Kidney (tissue), 13 donors: ENCODE measurements at regions not wholly inside any gene's neighbourhood (a gene's known extent, or its start where the extent isn't known, plus 50 kb on each side); places are given as distances from the start of the nearest gene placed in this dataset.

Source experiments
- DNase-seq, 5 donors: peaks; one replicate each; pipeline ENCODE4 v3.0.0-alpha.2; 2013 to 2020
- FAIRE-seq: peaks from 2 replicates; lab custom pipeline; 2012; peaks lifted over from hg19 to GRCh38; lab: Jason Lieb, UNC
- H3K27ac ChIP-seq, 2 donors: one replicate each; pipeline ENCODE4 v1.7.0; 2013; ENCODE audit warnings: low read depth in 2 of 2, low read length in 2 of 2, inconsistent platforms in 1 of 2
- H3K27me3 ChIP-seq: one replicate; pipeline ENCODE4 v1.7.1; 2013; ENCODE audit warnings: low read length, inconsistent platforms; ENCODE audit not compliant: control insufficient read depth, insufficient read depth
- H3K36me3 ChIP-seq, 3 donors: one replicate each; pipeline versions ENCODE4 v1.7.0 to v1.7.1; 2013; ENCODE audit warnings: low read length in 3 of 3, control low read depth in 1 of 3, inconsistent platforms in 1 of 3; ENCODE audit not compliant: insufficient read depth in 3 of 3, control insufficient read depth in 2 of 3
- H3K4me1 ChIP-seq, 3 donors: one replicate each; pipeline versions ENCODE4 v1.7.0 to v1.7.1; 2013; ENCODE audit warnings: low read length in 3 of 3, inconsistent platforms in 1 of 3, low read depth in 1 of 3; ENCODE audit not compliant: control insufficient read depth in 2 of 3, insufficient read depth in 2 of 3
- H3K4me3 ChIP-seq, 3 donors: one replicate each; pipeline versions ENCODE4 v1.7.0 to v1.8.1; 2013; ENCODE audit warnings: low read length in 3 of 3, control low read depth in 1 of 3, inconsistent platforms in 1 of 3
- H3K9ac ChIP-seq, 3 donors: one replicate each; pipeline versions ENCODE4 v1.7.0 to v1.7.1; 2013; ENCODE audit warnings: low read length in 3 of 3, control low read depth in 1 of 3, inconsistent platforms in 1 of 3
- H3K9me3 ChIP-seq, 3 donors: one replicate each; pipeline versions ENCODE4 v1.7.0 to v1.7.1; 2013; ENCODE audit warnings: low read length in 3 of 3, control low read depth in 1 of 3, inconsistent platforms in 1 of 3; ENCODE audit not compliant: control insufficient read depth in 2 of 3, insufficient read depth in 1 of 3
- CTCF ChIP-seq: IDR thresholded peaks from 3 replicates; pipeline ENCODE4 v1.5.1; 2012; ENCODE audit warnings: mild to moderate bottlenecking, moderate library complexity, borderline replicate concordance; ENCODE audit not compliant: insufficient read depth; ENCODE audit errors: extremely low read depth
- intact Hi-C: fragments of 100-400 bp; cut with DNase I; formaldehyde crosslinking; loops from one replicate; pipeline ENCODE4 v1.11.1; 2022
- donor health status: control.
- donor health status: control.
- donor health status: control.
- donor health status: control.
- donor health status: control.
- donor health status: DM: yes; HTN: yes; CAD: no.
- donor health status: Normal renal cell carcinoma (clear cell type).

DNA sequence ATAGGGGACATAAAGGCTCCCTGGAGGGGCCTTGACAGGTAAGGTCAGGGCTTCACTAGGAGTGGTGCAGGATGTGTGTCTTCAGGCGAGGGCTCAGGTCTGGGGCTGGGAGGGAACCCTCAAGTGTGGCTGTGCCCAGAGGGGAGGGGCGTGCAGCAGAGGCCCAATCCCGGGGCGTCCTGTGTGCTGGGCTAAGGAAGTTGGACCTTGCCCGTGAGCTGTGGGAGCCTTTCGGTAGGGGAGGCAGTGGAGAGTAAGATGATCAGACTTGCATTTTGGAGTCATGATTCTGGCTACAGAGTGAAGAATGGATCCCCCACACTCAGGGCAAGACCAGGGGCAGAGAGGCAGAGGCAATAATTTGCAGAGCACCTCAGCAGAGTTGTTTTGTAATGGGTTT, 145.4 kb downstream of the BUB3 start:
- DNase-seq (no peak), FAIRE-seq (no peak)
- Histone ChIP-seq H3K27me3 (no peaks in the 10 kb centered on the region), H3K9me3 (no peaks in the 10 kb centered on the region), H3K4me3 (no peak overlapping the region), H3K27ac (no peak overlapping the region), H3K4me1 (no peaks in the 10 kb centered on the region), H3K9ac (no peak overlapping the region), H3K36me3 (no peaks in the 10 kb centered on the region)
- no peak for TF ChIP-seq CTCF
- intact Hi-C loops: no loop called here

DNA sequence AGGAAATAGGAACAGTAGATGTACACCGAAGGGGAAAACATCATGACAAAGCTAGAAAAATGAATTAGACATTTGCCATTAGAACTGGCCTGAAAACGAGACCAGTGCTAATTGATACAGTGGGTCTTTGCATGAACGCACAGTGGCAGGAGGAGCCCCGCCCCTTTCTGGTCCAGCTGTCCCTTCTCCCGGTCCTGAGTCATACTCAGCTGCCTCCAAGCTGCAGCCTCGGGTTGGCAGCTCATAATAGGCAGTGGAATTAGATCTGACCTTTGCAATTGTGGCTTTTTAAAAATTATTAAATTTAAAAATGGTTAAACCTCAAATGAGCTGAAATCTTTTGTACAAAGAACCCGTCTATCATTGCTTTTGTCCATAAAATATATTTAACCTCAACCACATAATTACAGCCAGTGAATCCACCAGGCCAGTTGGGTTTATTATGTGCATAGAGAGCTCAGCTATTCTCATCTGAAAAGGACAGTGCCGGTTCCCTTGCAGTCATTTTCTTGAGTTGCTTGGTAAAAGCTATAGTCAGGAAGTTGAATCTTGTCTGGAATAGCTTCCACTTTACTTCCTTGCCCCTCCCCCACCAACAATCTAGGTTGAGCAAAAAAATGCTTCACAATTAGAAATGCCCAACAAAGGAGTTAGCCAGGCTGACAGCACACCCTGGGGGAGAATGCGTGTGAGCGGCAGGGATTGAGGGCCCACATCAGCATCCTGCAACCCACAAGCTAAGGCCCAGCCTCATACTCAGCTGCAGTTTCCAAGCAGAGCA, 147.1 kb downstream of the BUB3 start:
- Histone ChIP-seq H3K27me3 (no peaks in the 10 kb centered on the region), H3K27ac (no peak overlapping the region), H3K36me3 (no peaks in the 10 kb centered on the region), H3K9me3 (no peaks in the 10 kb centered on the region), H3K9ac (no peak overlapping the region), H3K4me3 (no peak overlapping the region), H3K4me1 (no peaks in the 10 kb centered on the region)
- FAIRE-seq: no peak
- peak; percentile 74 to 91 (median 80) for DNase-seq
- no peak for TF ChIP-seq CTCF
- intact Hi-C loops: no loop called here

DNA sequence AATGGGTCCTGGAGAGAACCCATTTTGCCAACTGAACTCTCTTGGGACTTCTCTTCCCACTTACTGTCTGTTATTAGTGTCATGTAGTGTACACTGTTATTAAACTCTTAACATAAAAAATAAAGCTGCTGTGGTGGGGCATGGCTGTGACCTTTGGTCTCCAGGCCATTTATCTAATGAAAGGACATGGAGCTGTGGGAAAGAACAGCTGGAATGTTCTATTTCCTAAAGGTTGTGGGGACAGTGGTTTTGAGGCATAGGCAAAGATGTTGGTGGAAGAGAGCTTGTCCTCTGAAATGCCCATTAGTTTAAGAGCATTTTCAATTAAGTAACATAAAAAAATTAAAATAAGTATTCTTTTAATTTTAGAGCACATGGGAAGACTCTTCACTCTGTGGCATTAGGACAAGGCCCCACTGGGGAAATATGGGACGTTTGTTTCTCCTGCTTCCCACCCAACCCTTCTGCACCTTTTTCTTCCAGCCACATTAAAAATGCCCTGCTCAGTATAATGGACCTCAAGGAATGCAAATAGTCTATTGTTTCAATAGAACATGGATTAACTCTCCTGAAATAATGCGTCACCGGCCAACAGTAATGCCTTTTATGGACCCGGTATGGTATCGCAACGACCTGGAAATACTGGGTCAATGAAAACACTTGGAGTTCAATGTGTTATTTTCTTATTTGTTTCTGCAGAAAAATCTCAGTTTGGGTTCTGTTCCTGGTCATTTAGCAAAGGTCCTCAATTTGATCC, 149.6 kb downstream of the BUB3 start:
- Histone ChIP-seq H3K27me3 (no peaks in the 10 kb centered on the region), H3K9me3 (no peaks in the 10 kb centered on the region), H3K9ac (no peak overlapping the region), H3K27ac (no peak overlapping the region), H3K4me1 (no peaks in the 10 kb centered on the region), H3K4me3 (no peak overlapping the region), H3K36me3 (no peaks in the 10 kb centered on the region)
- FAIRE-seq (no peak), DNase-seq (no peak)
- TF ChIP-seq CTCF: no peak
- intact Hi-C loops: no loop called here
